PC-3 (cell line): ENCODE measurements at regions not wholly inside any gene's neighbourhood (a gene's known extent, or its start where the extent isn't known, plus 50 kb on each side); places are given as distances from the start of the nearest gene placed in this dataset.

ENCODE experiments used
- ATAC-seq: fragments of 200-7000 bp; cut with Tn5 transposase; 2 replicates; pipeline ENCODE4 v1.9.1; 2020; ENCODE audit warnings: mild to moderate bottlenecking, moderate library complexity
- BruUV-seq: library from RNA; stranded (reverse); fragments of 400-500 nt; replicated peaks from 2 replicates; lab custom pipeline; 2021; lab: Mats Ljungman, UMichigan
- CTCF ChIA-PET: fragments of 300-600 bp; sonication (Branson Sonifier 250); formaldehyde crosslinking; loops from one replicate; lab custom pipeline; 2022; ENCODE audit warnings: antibody characterized with exemption; lab: Charles Lee
- POLR2A ChIA-PET: fragments of 300-600 bp; sonication (Branson Sonifier 250); formaldehyde crosslinking; loops from one replicate; lab custom pipeline; 2022; ENCODE audit warnings: antibody characterized with exemption; ENCODE audit not compliant: unreplicated experiment; lab: Charles Lee
- DNase-seq: peaks from one replicate; pipeline ENCODE4 v3.0.0-alpha.2; 2015
- H2AFZ ChIP-seq: fragments of 300-600 bp; sonication (generic); 2 replicates; pipeline ENCODE4 v1.6.0; 2016; ENCODE audit warnings: antibody characterized with exemption, low read length
- H3F3A ChIP-seq: fragments of 300-600 bp; sonication (generic); one replicate; pipeline ENCODE4 v1.6.0; 2017; ENCODE audit warnings: antibody characterized with exemption, low read length, control low read depth, mild to moderate bottlenecking; ENCODE audit not compliant: unreplicated experiment
- H3K27ac ChIP-seq: fragments of 300-600 bp; sonication (generic); 2 replicates; pipeline ENCODE4 v1.5.1; 2016; ENCODE audit warnings: mild to moderate bottlenecking, low read length
- H3K27me3 ChIP-seq: fragments of 300-600 bp; sonication (generic); 2 replicates; pipeline ENCODE4 v1.6.1; 2016; ENCODE audit warnings: low read length, mixed read lengths
- H3K36me3 ChIP-seq: fragments of 300-600 bp; sonication (generic); 2 replicates; pipeline ENCODE4 v1.6.1; 2016; ENCODE audit warnings: low read depth, mixed run types, low read length, mixed read lengths
- H3K4me1 ChIP-seq: fragments of 300-600 bp; sonication (generic); 2 replicates; pipeline ENCODE4 v1.5.1; 2016; ENCODE audit warnings: low read length; ENCODE audit not compliant: insufficient read depth
- H3K4me2 ChIP-seq: fragments of 300-600 bp; sonication (generic); 2 replicates; pipeline ENCODE4 v1.6.0; 2016; ENCODE audit warnings: low read length
- H3K4me3 ChIP-seq: fragments of 300-600 bp; sonication (generic); 2 replicates; pipeline ENCODE4 v1.5.1; 2016; ENCODE audit warnings: mild to moderate bottlenecking, low read length, mixed read lengths
- H3K79me2 ChIP-seq: fragments of 300-600 bp; sonication (generic); 2 replicates; pipeline ENCODE4 v1.6.1; 2017; ENCODE audit warnings: low read length, mixed read lengths
- H3K9ac ChIP-seq: fragments of 300-600 bp; sonication (generic); 2 replicates; pipeline ENCODE4 v1.6.0; 2016; ENCODE audit warnings: mild to moderate bottlenecking, low read length
- H3K9me2 ChIP-seq: fragments of 300-600 bp; sonication (generic); replicated peaks from 2 replicates; pipeline ENCODE4 v1.6.1; 2016; ENCODE audit warnings: mixed run types, low read length, mixed read lengths
- H3K9me3 ChIP-seq: fragments of 300-600 bp; sonication (generic); 2 replicates; pipeline ENCODE4 v1.6.1; 2016; ENCODE audit warnings: low read length, mixed read lengths
- H4K20me1 ChIP-seq: fragments of 300-600 bp; sonication (generic); 2 replicates; pipeline ENCODE4 v1.6.1; 2016; ENCODE audit warnings: low read length, mixed read lengths
- CTCF ChIP-seq: fragments of 300-600 bp; sonication (generic); conservative IDR thresholded peaks from 2 replicates; pipeline ENCODE4 v1.5.1; 2017; ENCODE audit warnings: antibody characterized with exemption, low read depth, mild to moderate bottlenecking, low read length
- EZH2 ChIP-seq: fragments of 300-600 bp; sonication (generic); IDR thresholded peaks from one replicate; pipeline ENCODE4 v1.6.1; 2017; ENCODE audit warnings: antibody characterized with exemption, mild to moderate bottlenecking, low read length; ENCODE audit not compliant: unreplicated experiment
- EZH2phosphoT487 ChIP-seq: fragments of 300-600 bp; sonication (generic); IDR thresholded peaks from 2 replicates; pipeline ENCODE4 v1.6.1; 2018; ENCODE audit warnings: mild to moderate bottlenecking, antibody characterized with exemption, low read length, borderline replicate concordance
- intact Hi-C: fragments of 100-400 bp; cut with micrococcal nuclease; formaldehyde crosslinking; loops from 2 replicates; pipeline ENCODE4 v1.9.0; 2023

GRCh38 chr3:13722178-13722577 is 157.7 kb downstream of the WNT7A start:
- H3K27me3 ChIP-seq, result no peaks in the 10 kb centered on the region; the same call in 1 of the 2 replicates
- no peak for TF ChIP-seq CTCF
- no peak for TF ChIP-seq EZH2
- no peak for TF ChIP-seq EZH2phosphoT487
- no peaks in the 10 kb centered on the region for H4K20me1 ChIP-seq
- no peaks in the 10 kb centered on the region for H3F3A ChIP-seq
- no peak overlapping the region for H2AFZ ChIP-seq
- CTCF ChIA-PET, result no interaction called here
- BruUV-seq, result no TSS peak
- H3K4me1 ChIP-seq, result no peaks in the 10 kb centered on the region
- no peak for ATAC-seq
- H3K9me3 ChIP-seq, result peaks cover 7% of the 10 kb centered on the region; the same call in 1 of the 2 replicates
- intact Hi-C loops, result no loop called here
- no peaks in the 10 kb centered on the region for H3K36me3 ChIP-seq
- no peak overlapping the region for H3K9ac ChIP-seq
- POLR2A ChIA-PET, result no interaction called here
- no peak for DNase-seq
- H3K79me2 ChIP-seq, result no peaks in the 10 kb centered on the region
- no peak overlapping the region for H3K4me2 ChIP-seq
- no peak overlapping the region for H3K27ac ChIP-seq
- H3K4me3 ChIP-seq, result no peak overlapping the region
- no peaks in the 10 kb centered on the region for H3K9me2 ChIP-seq

GRCh38 chr3:13718436-13718835 is 161.4 kb downstream of the WNT7A start:
- Histone ChIP-seq H3K36me3 (no peaks in the 10 kb centered on the region), H3K4me3 (no peak overlapping the region), H3K4me1 (no peaks in the 10 kb centered on the region), H3K9me2 (no peaks in the 10 kb centered on the region), H3K9ac (no peak overlapping the region), H3K9me3 (peaks cover 7% of the 10 kb centered on the region; the same call in 1 of the 2 replicates), H3K4me2 (no peak overlapping the region), H3F3A (no peaks in the 10 kb centered on the region), H2AFZ (no peak overlapping the region), H3K79me2 (no peaks in the 10 kb centered on the region), H3K27ac (no peak overlapping the region), H4K20me1 (no peaks in the 10 kb centered on the region), H3K27me3 (no peaks in the 10 kb centered on the region)
- intact Hi-C loops, result no loop called here
- no peak for DNase-seq
- ChIA-PET POLR2A (no interaction called here), CTCF (no interaction called here)
- no peak for ATAC-seq
- TF ChIP-seq EZH2phosphoT487, result no peak
- no peak for TF ChIP-seq EZH2
- TF ChIP-seq CTCF, result no peak
- BruUV-seq, result no TSS peak

- Histone ChIP-seq H3K9ac (no peak overlapping the region), H3F3A (no peaks in the 10 kb centered on the region), H3K36me3 (no peaks in the 10 kb centered on the region), H3K4me3 (no peak overlapping the region), H2AFZ (no peak overlapping the region), H3K79me2 (no peaks in the 10 kb centered on the region), H3K27ac (no peak overlapping the region), H4K20me1 (no peaks in the 10 kb centered on the region), H3K4me2 (no peak overlapping the region), H3K9me3 (peaks cover 7% of the 10 kb centered on the region; the same call in 1 of the 2 replicates), H3K27me3 (no peaks in the 10 kb centered on the region), H3K9me2 (no peaks in the 10 kb centered on the region), H3K4me1 (no peaks in the 10 kb centered on the region)
- ATAC-seq (no peak), DNase-seq (no peak)
- CTCF ChIA-PET, result no interaction called here
- intact Hi-C loops, result no loop called here
- POLR2A ChIA-PET, result no interaction called here
- BruUV-seq, result no TSS peak
- TF ChIP-seq EZH2 (no peak), EZH2phosphoT487 (no peak), CTCF (no peak)
Measured at GRCh38 chr3:13718000-13718399, 161.9 kb downstream of the WNT7A start.
